GM23338 (cell line): ENCODE measurements at regions not wholly inside any gene's neighbourhood (a gene's known extent, or its start where the extent isn't known, plus 50 kb on each side); places are given as distances from the start of the nearest gene placed in this dataset.
A peak's percentile ranks its signal among the peaks of the same experiment; 100 is the strongest.

Source experiments
- ATAC-seq: fragments of 200-7000 bp; cut with Tn5 transposase; 3 replicates; pipeline ENCODE4 v1.9.1; 2020
- DNase-seq: peaks from one replicate; pipeline ENCODE4 v3.0.0-alpha.2; 2015; ENCODE audit warnings: low spot score
- H2AFZ ChIP-seq: fragments of 200-600 bp; sonication (generic); 2 replicates; pipeline ENCODE4 v1.8.0; 2016; ENCODE audit warnings: antibody characterized with exemption, mild to moderate bottlenecking, moderate library complexity
- H3F3A ChIP-seq: fragments of 200-600 bp; sonication (generic); replicated peaks from 2 replicates; pipeline ENCODE4 v1.8.0; 2017; ENCODE audit warnings: antibody characterized with exemption, mixed run types, low read depth
- H3K27ac ChIP-seq: fragments of 200-600 bp; sonication (generic); 2 replicates; pipeline ENCODE4 v1.6.1; 2016; ENCODE audit warnings: low read depth
- H3K27me3 ChIP-seq: fragments of 200-600 bp; sonication (generic); 2 replicates; pipeline ENCODE4 v1.8.0; 2016; ENCODE audit warnings: mild to moderate bottlenecking, mixed run types, moderate library complexity; ENCODE audit not compliant: insufficient read depth
- H3K36me3 ChIP-seq: fragments of 200-600 bp; sonication (generic); 2 replicates; pipeline ENCODE4 v1.8.0; 2016; ENCODE audit warnings: mild to moderate bottlenecking; ENCODE audit not compliant: insufficient read depth
- H3K4me1 ChIP-seq: fragments of 200-600 bp; sonication (generic); 2 replicates; pipeline ENCODE4 v1.8.0; 2016; ENCODE audit warnings: mild to moderate bottlenecking, moderate library complexity; ENCODE audit not compliant: insufficient read depth
- H3K4me2 ChIP-seq: fragments of 200-600 bp; sonication (generic); 2 replicates; pipeline ENCODE4 v1.7.1; 2017; ENCODE audit warnings: mixed run types
- H3K4me3 ChIP-seq: fragments of 200-600 bp; sonication (generic); 2 replicates; pipeline ENCODE4 v1.6.1; 2016; ENCODE audit warnings: mixed run types
- H3K79me2 ChIP-seq: fragments of 200-600 bp; sonication (generic); replicated peaks from 2 replicates; pipeline ENCODE4 v1.8.0; 2017; ENCODE audit warnings: mild to moderate bottlenecking; ENCODE audit not compliant: insufficient read depth
- H3K9me2 ChIP-seq: fragments of 200-600 bp; sonication (generic); 2 replicates; pipeline ENCODE4 v1.8.0; 2017; ENCODE audit not compliant: insufficient read depth
- H4K20me1 ChIP-seq: fragments of 200-600 bp; sonication (generic); replicated peaks from 2 replicates; pipeline ENCODE4 v1.8.0; 2017; ENCODE audit warnings: mild to moderate bottlenecking; ENCODE audit not compliant: insufficient read depth
- H3K27ac Mint-ChIP-seq: 2 replicates; pipeline ENCODE4 v1.8.0; 2020; ENCODE audit warnings: inconsistent platforms, mild to moderate bottlenecking, moderate library complexity, mixed read lengths
- H3K27me3 Mint-ChIP-seq: 3 replicates; pipeline ENCODE4 v1.8.0; 2022; ENCODE audit warnings: low read depth, mild to moderate bottlenecking, moderate library complexity, mixed read lengths, inconsistent platforms; ENCODE audit not compliant: insufficient read depth, poor library complexity
- H3K36me3 Mint-ChIP-seq: 3 replicates; pipeline ENCODE4 v1.8.0; 2021; ENCODE audit warnings: low read depth, mild to moderate bottlenecking, inconsistent platforms, moderate library complexity, mixed read lengths
- H3K4me1 Mint-ChIP-seq: 3 replicates; pipeline ENCODE4 v1.8.0; 2020; ENCODE audit warnings: mild to moderate bottlenecking, inconsistent platforms, mixed read lengths
- H3K4me3 Mint-ChIP-seq: 3 replicates; pipeline ENCODE4 v1.8.0; 2021; ENCODE audit warnings: moderate library complexity, mild to moderate bottlenecking, inconsistent platforms, mixed read lengths
- H3K9me3 Mint-ChIP-seq: 3 replicates; pipeline ENCODE4 v1.8.0; 2020; ENCODE audit warnings: moderate library complexity, mild to moderate bottlenecking, inconsistent platforms, mixed read lengths
- CREB1 ChIP-seq: fragments of 250-450 bp; sonication (Bioruptor Pico); IDR thresholded peaks from 2 replicates; pipeline ENCODE4 v1.5.0; 2020; ENCODE audit warnings: low read depth, mild to moderate bottlenecking, moderate library complexity
- EZH2 ChIP-seq: fragments of 200-600 bp; sonication (generic); IDR thresholded peaks from one replicate; pipeline ENCODE4 v1.8.0; 2017; ENCODE audit warnings: antibody characterized with exemption, mild to moderate bottlenecking, low read depth; ENCODE audit not compliant: unreplicated experiment
- EZH2phosphoT487 ChIP-seq: fragments of 200-600 bp; sonication (generic); IDR thresholded peaks from one replicate; pipeline ENCODE4 v1.8.1; 2018; ENCODE audit warnings: antibody characterized with exemption; ENCODE audit not compliant: unreplicated experiment
- JUNB ChIP-seq: IDR thresholded peaks from one replicate; pipeline ENCODE4 v1.6.1; 2016; ENCODE audit warnings: antibody characterized with exemption; ENCODE audit not compliant: unreplicated experiment
- NANOG ChIP-seq: IDR thresholded peaks from 2 replicates; pipeline ENCODE4 v1.6.1; 2016; ENCODE audit warnings: antibody characterized with exemption, borderline replicate concordance
- POLR2AphosphoS5 ChIP-seq: IDR thresholded peaks from 2 replicates; pipeline ENCODE4 v1.6.1; 2016; ENCODE audit warnings: antibody characterized with exemption, low read depth
- STAT1 ChIP-seq: IDR thresholded peaks from one replicate; pipeline ENCODE4 v1.6.1; 2016; ENCODE audit warnings: antibody characterized with exemption; ENCODE audit not compliant: unreplicated experiment
- ZNF114 ChIP-seq: fragments of 250-450 bp; sonication (Bioruptor Pico); IDR thresholded peaks from 2 replicates; pipeline ENCODE4 v1.5.0; 2020; ENCODE audit warnings: mild to moderate bottlenecking, moderate library complexity
- ZNF331 ChIP-seq: fragments of 250-450 bp; sonication (Bioruptor Pico); IDR thresholded peaks from 2 replicates; pipeline ENCODE4 v1.5.0; 2020; ENCODE audit warnings: low read depth, mild to moderate bottlenecking, moderate library complexity
- TF ChIP-seq, protein P1 (sequence below): IDR thresholded peaks from 2 replicates; pipeline ENCODE4 v1.6.1; 2016; ENCODE audit warnings: antibody characterized with exemption
- TF ChIP-seq, protein P2 (sequence below): fragments of 250-450 bp; sonication (Bioruptor Pico); IDR thresholded peaks from 2 replicates; pipeline ENCODE4 v1.5.0; 2020; ENCODE audit warnings: mild to moderate bottlenecking, moderate library complexity
- TF ChIP-seq, protein P3 (sequence below): IDR thresholded peaks from one replicate; pipeline ENCODE4 v1.6.1; 2018; ENCODE audit warnings: antibody characterized with exemption; ENCODE audit not compliant: unreplicated experiment

DNA sequence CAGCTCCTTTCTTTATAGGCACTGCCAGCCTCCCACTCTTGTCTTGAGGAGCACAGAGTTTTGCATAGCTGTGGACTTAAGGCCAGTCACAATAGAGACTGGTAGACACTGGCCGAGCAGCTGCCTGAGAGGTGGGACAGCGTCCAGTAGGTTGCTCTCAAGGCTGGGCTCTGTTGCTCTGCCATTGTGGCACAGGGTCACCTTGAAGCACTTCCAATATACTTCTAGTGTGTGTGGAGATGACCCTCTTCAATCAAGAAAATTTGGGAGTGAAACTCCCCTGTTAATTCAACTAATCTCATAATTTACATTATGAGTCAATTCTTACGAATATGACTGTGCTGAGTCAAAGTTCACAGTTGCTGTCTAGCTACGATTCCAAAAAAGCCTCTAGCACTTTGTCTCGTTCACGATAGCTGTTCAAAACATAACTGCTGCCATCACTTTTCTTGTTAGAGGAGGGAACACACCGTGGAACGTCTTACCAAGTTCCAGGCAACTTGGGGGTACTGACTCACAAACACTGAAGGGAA lies 636.2 kb downstream of the EPHA4 start:
- Mint-ChIP-seq H3K9me3 (no peaks in the 10 kb centered on the region), H3K27me3 (no peaks in the 10 kb centered on the region), H3K4me3 (no peak overlapping the region), H3K27ac (no peak overlapping the region), H3K36me3 (no peaks in the 10 kb centered on the region), H3K4me1 (peaks cover 6% of the 10 kb centered on the region)
- H4K20me1 ChIP-seq, result no peaks in the 10 kb centered on the region
- DNase-seq (no peak), ATAC-seq (no peak)
- no peak overlapping the region for H3K4me3 ChIP-seq
- no peaks in the 10 kb centered on the region for H3K4me1 ChIP-seq
- no peak overlapping the region for H3K27ac ChIP-seq
- H3K36me3 ChIP-seq, result no peaks in the 10 kb centered on the region
- no peak overlapping the region for H2AFZ ChIP-seq
- H3F3A ChIP-seq, result no peaks in the 10 kb centered on the region
- no peaks in the 10 kb centered on the region; the same call in 1 of the 2 replicates for H3K9me2 ChIP-seq
- H3K27me3 ChIP-seq, result no peaks in the 10 kb centered on the region
- no peaks in the 10 kb centered on the region for H3K79me2 ChIP-seq
- TF ChIP-seq ZNF331 (CRISPR knock-in tag), result no peak
- no peak for TF ChIP-seq EZH2
- no peak for TF ChIP-seq CREB1 (CRISPR knock-in tag)
- TF ChIP-seq JUNB, result no peak
- TF ChIP-seq, protein P1, sequence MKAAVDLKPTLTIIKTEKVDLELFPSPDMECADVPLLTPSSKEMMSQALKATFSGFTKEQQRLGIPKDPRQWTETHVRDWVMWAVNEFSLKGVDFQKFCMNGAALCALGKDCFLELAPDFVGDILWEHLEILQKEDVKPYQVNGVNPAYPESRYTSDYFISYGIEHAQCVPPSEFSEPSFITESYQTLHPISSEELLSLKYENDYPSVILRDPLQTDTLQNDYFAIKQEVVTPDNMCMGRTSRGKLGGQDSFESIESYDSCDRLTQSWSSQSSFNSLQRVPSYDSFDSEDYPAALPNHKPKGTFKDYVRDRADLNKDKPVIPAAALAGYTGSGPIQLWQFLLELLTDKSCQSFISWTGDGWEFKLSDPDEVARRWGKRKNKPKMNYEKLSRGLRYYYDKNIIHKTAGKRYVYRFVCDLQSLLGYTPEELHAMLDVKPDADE, result no peak
- H3K4me2 ChIP-seq, result no peak overlapping the region

DNA sequence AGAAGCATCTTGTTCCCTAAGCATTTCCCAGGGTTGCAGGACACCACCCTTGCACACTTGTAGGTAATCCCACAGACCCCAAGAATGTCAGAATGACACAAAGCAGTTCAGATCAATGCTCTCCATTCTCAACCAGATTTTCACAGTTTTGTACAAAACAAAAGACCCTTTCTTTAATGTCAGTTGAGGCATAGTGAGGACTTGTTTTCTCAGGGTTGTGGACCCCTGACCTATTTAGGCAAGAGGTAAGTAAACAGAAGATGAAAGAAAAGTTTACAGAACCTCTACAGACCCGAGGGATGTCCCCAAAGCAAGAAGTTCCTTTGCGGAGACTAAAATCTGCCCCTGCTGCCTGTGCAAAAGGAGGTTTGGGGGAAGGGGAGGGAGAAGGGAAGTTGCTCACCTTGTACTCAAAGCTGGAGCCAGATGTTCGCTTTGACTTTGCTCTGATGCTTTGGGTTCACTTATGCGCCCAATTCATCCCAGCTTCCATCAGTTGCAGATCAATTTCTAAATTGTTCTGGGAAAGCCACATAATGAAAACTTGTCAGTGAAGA lies 635.4 kb downstream of the EPHA4 start:
- Histone ChIP-seq H3K36me3 (no peaks in the 10 kb centered on the region), H2AFZ (peak overlapping the region; percentile 60; the same call in 1 of the 2 replicates), H3F3A (no peaks in the 10 kb centered on the region), H3K9me2 (no peaks in the 10 kb centered on the region), H3K4me2 (no peak overlapping the region), H3K27me3 (no peaks in the 10 kb centered on the region), H3K27ac (no peak overlapping the region), H3K79me2 (no peaks in the 10 kb centered on the region), H3K4me3 (no peak overlapping the region), H3K4me1 (no peaks in the 10 kb centered on the region), H4K20me1 (no peaks in the 10 kb centered on the region)
- DNase-seq (peak; percentile 3), ATAC-seq (no peak; the same call in 2 of the 3 replicates)
- no peaks in the 10 kb centered on the region for H3K27me3 Mint-ChIP-seq
- H3K4me3 Mint-ChIP-seq, result no peak overlapping the region
- peaks cover 6% of the 10 kb centered on the region for H3K4me1 Mint-ChIP-seq
- no peak overlapping the region for H3K27ac Mint-ChIP-seq
- H3K36me3 Mint-ChIP-seq, result no peaks in the 10 kb centered on the region
- peaks cover 7% of the 10 kb centered on the region; the same call in 2 of the 3 replicates for H3K9me3 Mint-ChIP-seq
- TF ChIP-seq POLR2AphosphoS5 (no peak), STAT1 (no peak), NANOG (no peak), EZH2 (no peak), EZH2phosphoT487 (no peak), ZNF114 (CRISPR knock-in tag) (no peak)
- TF ChIP-seq, protein P2, sequence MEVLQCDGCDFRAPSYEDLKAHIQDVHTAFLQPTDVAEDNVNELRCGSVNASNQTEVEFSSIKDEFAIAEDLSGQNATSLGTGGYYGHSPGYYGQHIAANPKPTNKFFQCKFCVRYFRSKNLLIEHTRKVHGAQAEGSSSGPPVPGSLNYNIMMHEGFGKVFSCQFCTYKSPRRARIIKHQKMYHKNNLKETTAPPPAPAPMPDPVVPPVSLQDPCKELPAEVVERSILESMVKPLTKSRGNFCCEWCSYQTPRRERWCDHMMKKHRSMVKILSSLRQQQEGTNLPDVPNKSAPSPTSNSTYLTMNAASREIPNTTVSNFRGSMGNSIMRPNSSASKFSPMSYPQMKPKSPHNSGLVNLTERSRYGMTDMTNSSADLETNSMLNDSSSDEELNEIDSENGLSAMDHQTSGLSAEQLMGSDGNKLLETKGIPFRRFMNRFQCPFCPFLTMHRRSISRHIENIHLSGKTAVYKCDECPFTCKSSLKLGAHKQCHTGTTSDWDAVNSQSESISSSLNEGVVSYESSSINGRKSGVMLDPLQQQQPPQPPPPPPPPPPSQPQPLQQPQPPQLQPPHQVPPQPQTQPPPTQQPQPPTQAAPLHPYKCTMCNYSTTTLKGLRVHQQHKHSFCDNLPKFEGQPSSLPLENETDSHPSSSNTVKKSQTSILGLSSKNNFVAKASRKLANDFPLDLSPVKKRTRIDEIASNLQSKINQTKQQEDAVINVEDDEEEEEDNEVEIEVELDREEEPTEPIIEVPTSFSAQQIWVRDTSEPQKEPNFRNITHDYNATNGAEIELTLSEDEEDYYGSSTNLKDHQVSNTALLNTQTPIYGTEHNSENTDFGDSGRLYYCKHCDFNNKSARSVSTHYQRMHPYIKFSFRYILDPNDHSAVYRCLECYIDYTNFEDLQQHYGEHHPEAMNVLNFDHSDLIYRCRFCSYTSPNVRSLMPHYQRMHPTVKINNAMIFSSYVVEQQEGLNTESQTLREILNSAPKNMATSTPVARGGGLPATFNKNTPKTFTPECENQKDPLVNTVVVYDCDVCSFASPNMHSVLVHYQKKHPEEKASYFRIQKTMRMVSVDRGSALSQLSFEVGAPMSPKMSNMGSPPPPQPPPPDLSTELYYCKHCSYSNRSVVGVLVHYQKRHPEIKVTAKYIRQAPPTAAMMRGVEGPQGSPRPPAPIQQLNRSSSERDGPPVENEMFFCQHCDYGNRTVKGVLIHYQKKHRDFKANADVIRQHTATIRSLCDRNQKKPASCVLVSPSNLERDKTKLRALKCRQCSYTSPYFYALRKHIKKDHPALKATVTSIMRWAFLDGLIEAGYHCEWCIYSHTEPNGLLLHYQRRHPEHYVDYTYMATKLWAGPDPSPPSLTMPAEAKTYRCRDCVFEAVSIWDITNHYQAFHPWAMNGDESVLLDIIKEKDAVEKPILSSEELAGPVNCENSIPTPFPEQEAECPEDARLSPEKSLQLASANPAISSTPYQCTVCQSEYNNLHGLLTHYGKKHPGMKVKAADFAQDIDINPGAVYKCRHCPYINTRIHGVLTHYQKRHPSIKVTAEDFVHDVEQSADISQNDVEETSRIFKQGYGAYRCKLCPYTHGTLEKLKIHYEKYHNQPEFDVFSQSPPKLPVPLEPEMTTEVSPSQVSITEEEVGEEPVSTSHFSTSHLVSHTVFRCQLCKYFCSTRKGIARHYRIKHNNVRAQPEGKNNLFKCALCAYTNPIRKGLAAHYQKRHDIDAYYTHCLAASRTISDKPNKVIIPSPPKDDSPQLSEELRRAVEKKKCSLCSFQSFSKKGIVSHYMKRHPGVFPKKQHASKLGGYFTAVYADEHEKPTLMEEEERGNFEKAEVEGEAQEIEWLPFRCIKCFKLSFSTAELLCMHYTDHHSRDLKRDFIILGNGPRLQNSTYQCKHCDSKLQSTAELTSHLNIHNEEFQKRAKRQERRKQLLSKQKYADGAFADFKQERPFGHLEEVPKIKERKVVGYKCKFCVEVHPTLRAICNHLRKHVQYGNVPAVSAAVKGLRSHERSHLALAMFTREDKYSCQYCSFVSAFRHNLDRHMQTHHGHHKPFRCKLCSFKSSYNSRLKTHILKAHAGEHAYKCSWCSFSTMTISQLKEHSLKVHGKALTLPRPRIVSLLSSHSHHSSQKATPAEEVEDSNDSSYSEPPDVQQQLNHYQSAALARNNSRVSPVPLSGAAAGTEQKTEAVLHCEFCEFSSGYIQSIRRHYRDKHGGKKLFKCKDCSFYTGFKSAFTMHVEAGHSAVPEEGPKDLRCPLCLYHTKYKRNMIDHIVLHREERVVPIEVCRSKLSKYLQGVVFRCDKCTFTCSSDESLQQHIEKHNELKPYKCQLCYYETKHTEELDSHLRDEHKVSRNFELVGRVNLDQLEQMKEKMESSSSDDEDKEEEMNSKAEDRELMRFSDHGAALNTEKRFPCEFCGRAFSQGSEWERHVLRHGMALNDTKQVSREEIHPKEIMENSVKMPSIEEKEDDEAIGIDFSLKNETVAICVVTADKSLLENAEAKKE, result no peak
- TF ChIP-seq, protein P3, sequence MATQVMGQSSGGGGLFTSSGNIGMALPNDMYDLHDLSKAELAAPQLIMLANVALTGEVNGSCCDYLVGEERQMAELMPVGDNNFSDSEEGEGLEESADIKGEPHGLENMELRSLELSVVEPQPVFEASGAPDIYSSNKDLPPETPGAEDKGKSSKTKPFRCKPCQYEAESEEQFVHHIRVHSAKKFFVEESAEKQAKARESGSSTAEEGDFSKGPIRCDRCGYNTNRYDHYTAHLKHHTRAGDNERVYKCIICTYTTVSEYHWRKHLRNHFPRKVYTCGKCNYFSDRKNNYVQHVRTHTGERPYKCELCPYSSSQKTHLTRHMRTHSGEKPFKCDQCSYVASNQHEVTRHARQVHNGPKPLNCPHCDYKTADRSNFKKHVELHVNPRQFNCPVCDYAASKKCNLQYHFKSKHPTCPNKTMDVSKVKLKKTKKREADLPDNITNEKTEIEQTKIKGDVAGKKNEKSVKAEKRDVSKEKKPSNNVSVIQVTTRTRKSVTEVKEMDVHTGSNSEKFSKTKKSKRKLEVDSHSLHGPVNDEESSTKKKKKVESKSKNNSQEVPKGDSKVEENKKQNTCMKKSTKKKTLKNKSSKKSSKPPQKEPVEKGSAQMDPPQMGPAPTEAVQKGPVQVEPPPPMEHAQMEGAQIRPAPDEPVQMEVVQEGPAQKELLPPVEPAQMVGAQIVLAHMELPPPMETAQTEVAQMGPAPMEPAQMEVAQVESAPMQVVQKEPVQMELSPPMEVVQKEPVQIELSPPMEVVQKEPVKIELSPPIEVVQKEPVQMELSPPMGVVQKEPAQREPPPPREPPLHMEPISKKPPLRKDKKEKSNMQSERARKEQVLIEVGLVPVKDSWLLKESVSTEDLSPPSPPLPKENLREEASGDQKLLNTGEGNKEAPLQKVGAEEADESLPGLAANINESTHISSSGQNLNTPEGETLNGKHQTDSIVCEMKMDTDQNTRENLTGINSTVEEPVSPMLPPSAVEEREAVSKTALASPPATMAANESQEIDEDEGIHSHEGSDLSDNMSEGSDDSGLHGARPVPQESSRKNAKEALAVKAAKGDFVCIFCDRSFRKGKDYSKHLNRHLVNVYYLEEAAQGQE, result no peak
